Neural cell (in vitro differentiated cells): ENCODE measurements at regions not wholly inside any gene's neighbourhood (a gene's known extent, or its start where the extent isn't known, plus 50 kb on each side); places are given as distances from the start of the nearest gene placed in this dataset.

Source experiments
- CTCF ChIP-seq: fragments of 450-650 bp; IDR thresholded peaks from 2 replicates; pipeline ENCODE4 v1.5.1; 2014; ENCODE audit warnings: antibody characterized with exemption, mild to moderate bottlenecking, moderate library complexity; ENCODE audit not compliant: poor library complexity, severe bottlenecking
- EZH2 ChIP-seq: fragments of 200-600, 300-800 bp; shearing (Covaris generic), sonication (generic); IDR thresholded peaks from 2 replicates; pipeline ENCODE4 v1.6.1; 2014; ENCODE audit warnings: antibody characterized with exemption, low read length, borderline replicate concordance, mild to moderate bottlenecking; ENCODE audit not compliant: insufficient read depth, poor library complexity, severe bottlenecking
- POLR2AphosphoS5 ChIP-seq: IDR thresholded peaks from 2 replicates; pipeline ENCODE4 v1.6.1; 2012
- RAD21 ChIP-seq: fragments of 450-650 bp; conservative IDR thresholded peaks from 2 replicates; pipeline ENCODE4 v1.6.1; 2014; ENCODE audit warnings: antibody characterized with exemption, mild to moderate bottlenecking, moderate library complexity
- SMC3 ChIP-seq: fragments of 450-650 bp; conservative IDR thresholded peaks from 2 replicates; pipeline ENCODE4 v1.6.1; 2014; ENCODE audit warnings: antibody characterized with exemption, mild to moderate bottlenecking, moderate library complexity; ENCODE audit not compliant: poor library complexity

DNA sequence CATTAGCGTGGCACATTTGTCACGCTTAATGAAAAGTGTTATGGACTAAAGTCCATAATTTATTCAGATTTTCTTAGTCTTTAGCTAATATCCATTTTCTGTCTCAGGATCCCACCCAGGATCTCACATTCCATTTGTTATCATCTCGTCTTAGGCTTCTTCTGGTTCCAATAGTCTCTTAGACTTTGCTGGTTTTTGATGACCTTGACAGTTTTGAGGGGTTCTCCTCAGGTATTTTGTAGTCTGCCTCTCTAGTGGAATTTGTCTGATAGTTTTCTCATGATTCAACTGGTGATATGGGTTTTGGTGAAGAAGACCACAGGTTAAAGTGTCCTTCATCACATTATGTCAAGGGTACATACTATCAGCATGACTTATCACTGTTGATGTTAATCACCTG lies 66.0 kb upstream of the GPR26 start:
- TF ChIP-seq CTCF (no peak), EZH2 (no peak), SMC3 (no peak), RAD21 (no peak), POLR2AphosphoS5 (no peak)
